Large intestine (tissue), 3 donors: ENCODE measurements at regions not wholly inside any gene's neighbourhood (a gene's known extent, or its start where the extent isn't known, plus 50 kb on each side); places are given as distances from the start of the nearest gene placed in this dataset.

Experiments
- DNase-seq, 2 donors: peaks; one replicate each; pipeline versions ENCODE4 v3.0.0 to v3.0.0-alpha.2; 2013
- H3K27ac ChIP-seq: one replicate; pipeline ENCODE4 v1.5.1; 2013; ENCODE audit warnings: low read length
- H3K27me3 ChIP-seq: 2 replicates; pipeline ENCODE4 v1.6.1; 2013; ENCODE audit warnings: low read length; ENCODE audit not compliant: control insufficient read depth, insufficient read depth
- H3K36me3 ChIP-seq: 2 replicates; pipeline ENCODE4 v1.6.1; 2013; ENCODE audit warnings: low read length; ENCODE audit not compliant: control insufficient read depth, insufficient read depth
- H3K4me1 ChIP-seq: one replicate; pipeline ENCODE4 v1.6.1; 2013; ENCODE audit warnings: low read length; ENCODE audit not compliant: control insufficient read depth, insufficient read depth
- H3K4me3 ChIP-seq: one replicate; pipeline ENCODE4 v1.5.1; 2013; ENCODE audit warnings: low read length
- H3K9me3 ChIP-seq: one replicate; pipeline ENCODE4 v1.6.1; 2013; ENCODE audit warnings: mild to moderate bottlenecking, low read depth, low read length, moderate library complexity; ENCODE audit not compliant: control insufficient read depth
- WGBS: methylation state at CpG from one replicate; pipeline ENCODE4 v1.1.5; 2013; ENCODE audit warnings: low lambda C conversion rate; ENCODE audit not compliant: insufficient coverage; 5-methylcytosine and 5-hydroxymethylcytosine counted together

DNA sequence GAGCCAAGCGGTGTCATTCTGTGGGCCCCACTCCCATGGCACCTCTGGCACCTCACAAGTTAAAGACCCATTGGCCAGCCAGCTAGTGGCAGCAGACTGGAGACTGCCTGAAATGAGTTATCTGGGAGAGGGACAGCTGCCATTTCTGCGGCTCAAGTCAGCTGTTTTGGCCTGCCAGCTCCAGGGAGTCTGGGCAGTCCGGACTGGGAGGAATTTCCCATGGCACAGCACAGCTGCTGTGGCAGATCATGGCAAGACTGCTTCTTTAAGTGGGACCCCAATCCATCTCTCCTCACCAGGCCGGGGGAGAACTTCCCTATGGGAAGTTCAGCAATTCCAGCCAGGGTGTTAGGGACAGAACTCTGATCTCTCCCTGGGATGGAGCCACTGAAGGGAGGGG is 2187.6 kb upstream of the CELF4 start:
- Histone ChIP-seq H3K27ac (no peak overlapping the region), H3K4me3 (no peak overlapping the region)

DNA sequence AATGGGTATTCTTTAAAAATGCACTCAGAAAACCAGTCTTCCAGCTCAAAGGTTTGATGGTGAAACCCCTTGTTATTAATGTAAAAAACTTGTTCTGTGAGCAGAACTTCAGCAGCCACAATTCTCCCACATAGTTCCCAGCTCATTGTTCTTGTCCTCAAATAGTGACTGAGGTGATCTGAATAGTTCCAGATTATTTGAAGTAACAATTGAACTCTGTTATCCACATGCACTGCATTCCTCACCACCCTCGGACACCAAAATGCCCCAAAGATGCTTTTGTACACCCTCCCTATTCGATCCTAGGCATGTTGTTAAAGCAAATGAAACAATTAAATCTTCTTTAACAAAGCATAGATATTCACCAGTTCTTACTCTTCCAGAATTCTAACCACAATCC is 2186.8 kb upstream of the CELF4 start:
- no CpG with 5 or more reads among the region's 2 CpGs for WGBS

More for the DNA sequence above, 2187.6 kb upstream of the CELF4 start:
- no peaks in the 10 kb centered on the region for H3K9me3 ChIP-seq
- H3K4me1 ChIP-seq, result no peaks in the 10 kb centered on the region
- no CpG with 5 or more reads among the region's 4 CpGs for WGBS
- H3K36me3 ChIP-seq, result no peaks in the 10 kb centered on the region
- no peak for DNase-seq
- H3K27me3 ChIP-seq, result no peaks in the 10 kb centered on the region

DNA sequence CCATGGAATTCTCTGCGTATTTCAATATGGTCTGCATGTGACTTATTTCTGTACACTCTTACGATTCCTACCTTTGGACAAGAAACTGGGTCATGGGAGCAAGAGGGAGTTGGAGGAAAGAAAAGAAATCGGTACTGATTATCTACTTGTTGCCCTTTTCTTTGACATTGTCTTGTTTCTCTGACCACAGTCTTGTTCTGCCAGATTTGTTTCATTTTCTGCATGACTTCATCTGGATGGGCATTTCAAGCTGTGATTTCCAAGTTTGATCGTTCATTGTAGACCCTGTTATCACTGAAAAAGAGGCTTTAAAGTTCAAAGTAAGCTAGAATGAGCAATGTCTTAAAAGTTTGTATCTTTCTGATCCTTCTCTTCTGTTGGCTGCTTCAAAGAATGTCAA is 2186.3 kb upstream of the CELF4 start:
- no peaks in the 10 kb centered on the region for H3K36me3 ChIP-seq
- WGBS, result 100% methylated on average over 3 of the region's 4 CpGs
- no peak for DNase-seq
- no peak overlapping the region for H3K27ac ChIP-seq
- H3K4me3 ChIP-seq, result no peak overlapping the region
- H3K9me3 ChIP-seq, result no peaks in the 10 kb centered on the region
- H3K27me3 ChIP-seq, result no peaks in the 10 kb centered on the region
- no peaks in the 10 kb centered on the region for H3K4me1 ChIP-seq

More for the DNA sequence above, 2186.8 kb upstream of the CELF4 start:
- no peak for DNase-seq
- Histone ChIP-seq H3K36me3 (no peaks in the 10 kb centered on the region), H3K4me3 (no peak overlapping the region), H3K4me1 (no peaks in the 10 kb centered on the region), H3K27me3 (no peaks in the 10 kb centered on the region), H3K9me3 (no peaks in the 10 kb centered on the region), H3K27ac (no peak overlapping the region)

DNA sequence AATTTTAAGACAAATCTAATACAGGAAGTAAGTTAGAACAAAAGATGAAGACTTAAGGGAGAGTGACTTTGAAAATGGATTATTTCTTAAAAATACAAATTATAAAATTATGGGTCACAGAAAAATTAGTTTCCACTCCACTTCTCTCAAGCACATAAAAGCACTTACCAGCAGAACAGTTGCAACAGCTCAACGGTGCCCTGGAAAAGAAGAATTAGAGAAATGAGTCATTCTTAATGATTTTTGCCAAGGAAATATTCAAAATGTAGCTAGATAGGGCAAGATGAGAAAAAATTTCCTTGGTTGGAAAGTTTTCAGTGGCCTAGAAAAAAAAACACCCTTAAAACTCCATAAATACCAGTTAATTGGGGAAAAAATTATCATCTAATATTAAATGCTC is 2185.6 kb upstream of the CELF4 start:
- Histone ChIP-seq H3K27me3 (no peaks in the 10 kb centered on the region), H3K36me3 (no peaks in the 10 kb centered on the region), H3K9me3 (no peaks in the 10 kb centered on the region), H3K27ac (no peak overlapping the region), H3K4me1 (no peaks in the 10 kb centered on the region), H3K4me3 (no peak overlapping the region)
- WGBS, result 83% methylated on average over 1 of the region's 1 CpG
- DNase-seq, result no peak

DNA sequence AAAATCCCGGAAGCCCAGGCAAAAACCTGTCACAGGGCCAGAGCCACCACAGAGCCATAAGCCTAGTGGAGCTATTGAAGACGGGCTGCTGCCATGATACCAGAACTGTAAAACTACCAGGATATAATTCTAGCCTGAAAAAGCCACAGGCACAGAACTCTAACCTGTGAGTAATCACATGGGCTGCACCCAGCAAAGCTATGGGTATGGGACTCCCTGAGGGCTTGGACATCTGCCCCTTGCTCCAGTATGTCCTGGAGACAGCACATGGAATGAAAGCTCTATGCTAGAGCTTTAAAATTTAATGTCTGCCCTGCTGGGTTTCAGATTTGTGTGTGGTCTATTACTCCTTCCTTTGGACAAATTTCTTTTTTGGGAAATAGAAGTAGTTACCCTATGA is 2183.6 kb upstream of the CELF4 start:
- DNase-seq, result no peak
- no peaks in the 10 kb centered on the region for H3K27me3 ChIP-seq
- no peak overlapping the region for H3K4me3 ChIP-seq
- WGBS, result no CpG with 5 or more reads among the region's 2 CpGs
- H3K9me3 ChIP-seq, result no peaks in the 10 kb centered on the region
- no peaks in the 10 kb centered on the region for H3K36me3 ChIP-seq
- no peaks in the 10 kb centered on the region for H3K4me1 ChIP-seq
- no peak overlapping the region for H3K27ac ChIP-seq

DNA sequence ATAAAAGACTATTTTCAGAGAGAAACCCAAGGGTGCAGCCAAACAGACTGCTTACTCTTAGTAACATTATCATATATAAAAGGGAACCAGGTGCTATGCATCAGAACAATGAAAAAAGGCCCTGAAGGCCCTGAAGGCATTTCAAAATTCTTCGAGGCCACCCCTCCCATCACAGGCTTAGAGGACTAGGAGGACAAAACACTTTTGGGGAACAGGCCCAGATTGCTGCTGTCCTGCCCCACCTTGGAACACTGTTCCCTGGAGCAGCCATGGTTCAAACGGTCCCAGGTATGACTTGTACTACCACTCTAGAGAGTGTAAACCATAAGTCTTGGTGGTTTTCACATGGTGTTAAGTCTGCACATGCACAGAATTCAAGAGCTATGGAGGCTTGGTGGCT is 2183.1 kb upstream of the CELF4 start:
- no CpG with 5 or more reads among the region's 2 CpGs for WGBS
- Histone ChIP-seq H3K4me3 (no peak overlapping the region), H3K36me3 (no peaks in the 10 kb centered on the region), H3K4me1 (no peaks in the 10 kb centered on the region), H3K27ac (no peak overlapping the region), H3K9me3 (no peaks in the 10 kb centered on the region), H3K27me3 (no peaks in the 10 kb centered on the region)
- no peak for DNase-seq

DNA sequence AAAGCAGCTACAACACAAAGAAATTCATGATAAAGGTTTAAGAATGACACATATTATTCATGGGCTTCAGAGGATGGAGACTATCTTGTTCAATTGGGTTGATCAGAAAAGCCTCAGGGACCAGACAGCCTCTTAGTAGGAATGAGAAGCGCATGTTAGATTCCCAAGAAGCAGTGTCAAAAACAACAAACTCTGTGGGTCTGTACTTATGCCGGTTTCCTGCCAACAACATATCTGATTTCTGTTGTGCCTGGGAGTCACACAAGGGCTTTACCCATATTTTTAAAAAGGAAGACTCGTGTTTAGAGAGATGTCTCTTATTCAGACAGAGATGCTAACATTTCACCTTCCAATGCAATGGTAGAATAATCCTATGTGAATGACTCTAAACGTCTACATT is 2180.6 kb upstream of the CELF4 start:
- Histone ChIP-seq H3K27me3 (no peaks in the 10 kb centered on the region), H3K9me3 (no peaks in the 10 kb centered on the region), H3K27ac (no peak overlapping the region), H3K4me3 (no peak overlapping the region), H3K4me1 (no peaks in the 10 kb centered on the region), H3K36me3 (no peaks in the 10 kb centered on the region)
- DNase-seq, result no peak
- 83% methylated on average over 1 of the region's 4 CpGs for whole genome bisulfite sequencing

DNA sequence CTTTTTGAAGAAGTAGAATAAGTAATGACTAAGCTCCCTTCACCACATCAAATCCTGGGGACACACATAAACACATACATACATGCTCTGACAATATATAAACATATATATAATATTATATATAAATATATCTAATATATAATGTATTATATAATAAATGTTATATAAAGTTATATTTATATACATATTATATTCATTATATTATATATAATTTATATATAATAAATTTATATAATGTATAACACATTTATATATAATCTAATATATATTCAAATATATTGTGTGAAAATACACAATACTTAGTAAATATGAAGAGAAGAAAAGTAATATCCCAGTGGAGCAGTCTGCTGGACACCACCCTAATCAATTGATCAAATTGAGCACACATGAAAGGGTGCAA is 2177.9 kb upstream of the CELF4 start:
- no peak for DNase-seq
- no peak overlapping the region for H3K27ac ChIP-seq
- no peak overlapping the region for H3K4me3 ChIP-seq
- no peaks in the 10 kb centered on the region for H3K36me3 ChIP-seq
- H3K9me3 ChIP-seq, result no peaks in the 10 kb centered on the region
- no peaks in the 10 kb centered on the region for H3K4me1 ChIP-seq
- no peaks in the 10 kb centered on the region for H3K27me3 ChIP-seq

DNA sequence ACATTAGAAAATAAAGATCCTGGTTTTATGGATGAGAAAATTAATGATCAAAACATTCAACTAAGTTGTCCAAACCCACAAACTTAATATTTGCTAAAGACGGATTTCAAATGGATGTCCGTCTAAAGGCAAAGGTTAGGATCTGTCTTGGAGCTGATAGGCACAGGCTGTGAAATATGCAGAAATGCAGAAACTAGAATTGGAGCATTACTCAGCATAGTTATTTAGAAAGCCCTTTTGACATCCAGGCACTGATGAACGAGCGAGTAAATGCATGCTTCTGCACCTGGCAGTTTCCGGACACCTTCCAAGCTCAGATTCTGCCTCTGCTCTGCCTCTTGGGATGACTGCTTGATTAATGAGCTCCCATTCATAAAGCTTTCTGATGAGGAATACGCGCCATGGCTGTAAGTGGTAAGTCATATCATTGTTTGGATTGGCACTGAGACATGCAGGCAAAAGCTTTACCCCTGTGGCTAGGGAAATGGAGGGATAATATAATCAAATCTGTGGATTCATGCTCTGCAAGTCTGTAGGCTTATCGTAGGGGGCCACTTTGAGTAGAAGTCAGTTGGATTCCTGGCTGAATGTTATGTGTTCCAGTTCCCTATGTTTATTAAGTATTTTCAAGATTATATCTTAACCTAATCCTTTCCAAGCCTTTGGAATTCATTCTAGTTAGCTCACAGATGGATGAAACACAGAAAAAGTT is 2176.3 kb upstream of the CELF4 start:
- whole genome bisulfite sequencing, result 92% methylated on average over 2 of the region's 8 CpGs
- Histone ChIP-seq H3K36me3 (no peaks in the 10 kb centered on the region), H3K4me3 (no peak overlapping the region), H3K9me3 (no peaks in the 10 kb centered on the region), H3K27me3 (no peaks in the 10 kb centered on the region), H3K4me1 (no peaks in the 10 kb centered on the region), H3K27ac (no peak overlapping the region)
- DNase-seq, result no peak

DNA sequence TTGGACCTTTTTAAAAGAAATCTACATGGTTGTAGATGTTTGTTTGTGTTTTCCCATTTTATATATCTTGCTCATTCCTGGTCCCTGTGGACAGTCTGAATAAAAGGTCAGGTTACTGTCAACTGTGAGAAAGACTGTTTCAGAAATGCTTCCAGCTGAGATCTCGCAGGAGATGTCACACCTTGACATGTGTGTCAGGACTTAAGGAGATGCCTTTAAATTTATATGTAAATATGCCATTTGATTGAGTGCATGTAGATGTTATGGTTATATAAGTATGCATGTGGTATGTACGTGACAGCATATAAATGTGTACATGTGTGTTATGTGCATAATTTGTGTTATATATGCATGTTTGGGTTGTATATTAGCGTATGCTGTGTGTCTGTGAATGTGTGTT is 2172.3 kb upstream of the CELF4 start:
- WGBS, result no CpG with 5 or more reads among the region's 3 CpGs
- H3K27me3 ChIP-seq, result no peaks in the 10 kb centered on the region
- H3K27ac ChIP-seq, result no peak overlapping the region
- no peaks in the 10 kb centered on the region for H3K9me3 ChIP-seq
- H3K36me3 ChIP-seq, result no peaks in the 10 kb centered on the region
- DNase-seq, result no peak
- H3K4me3 ChIP-seq, result no peak overlapping the region
- H3K4me1 ChIP-seq, result no peaks in the 10 kb centered on the region

DNA sequence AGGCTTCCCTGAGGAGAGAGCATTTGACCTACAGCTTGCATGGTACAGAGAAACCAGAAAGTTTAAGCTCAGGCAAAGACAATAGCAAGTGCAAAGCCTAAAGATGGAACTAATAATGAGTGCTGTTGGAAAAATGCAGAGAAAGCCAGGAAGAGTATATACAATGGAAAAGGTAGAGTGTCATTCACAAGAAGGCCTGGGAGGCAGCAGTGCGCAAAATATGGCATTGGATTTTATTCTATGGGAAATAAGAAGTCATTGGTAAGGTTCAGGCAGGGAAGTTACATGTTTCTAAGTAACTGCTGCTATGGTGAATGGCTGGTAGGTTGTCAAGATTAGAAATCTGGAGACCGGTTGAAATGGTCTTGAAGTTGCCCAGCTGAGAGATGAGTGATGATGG is 2167.3 kb upstream of the CELF4 start:
- no CpG with 5 or more reads among the region's 2 CpGs for WGBS
- DNase-seq, result no peak
- no peak overlapping the region for H3K4me3 ChIP-seq
- no peak overlapping the region for H3K27ac ChIP-seq
- H3K36me3 ChIP-seq, result no peaks in the 10 kb centered on the region
- H3K9me3 ChIP-seq, result no peaks in the 10 kb centered on the region
- H3K27me3 ChIP-seq, result no peaks in the 10 kb centered on the region
- H3K4me1 ChIP-seq, result no peaks in the 10 kb centered on the region
